Stomach (tissue), 4 donors: ENCODE measurements at regions not wholly inside any gene's neighbourhood (a gene's known extent, or its start where the extent isn't known, plus 50 kb on each side); places are given as distances from the start of the nearest gene placed in this dataset.

ENCODE experiments used
- CTCF ChIP-seq, 7 experiments: fragments of 450-650 bp in 4 of 7; fragments of 200-600 bp in 3 of 7; sonication (generic) in 3 of 7; IDR thresholded peaks; one replicate each; pipeline ENCODE4 v1.5.1; 2016 to 2019; ENCODE audit warnings: antibody characterized with exemption in 7 of 7, control low read depth in 2 of 7, mild to moderate bottlenecking in 1 of 7
- EP300 ChIP-seq: sonication (generic); formaldehyde crosslinking; IDR thresholded peaks from one replicate; pipeline ENCODE4 v1.6.1; 2017; ENCODE audit warnings: antibody characterized with exemption
- POLR2A ChIP-seq, 4 donors: fragments of 450-650 bp; IDR thresholded peaks; one replicate each; pipeline ENCODE4 v1.6.1; 2016; ENCODE audit warnings: antibody characterized with exemption in 4 of 4, control low read depth in 2 of 4, mild to moderate bottlenecking in 1 of 4, moderate library complexity in 1 of 4

DNA sequence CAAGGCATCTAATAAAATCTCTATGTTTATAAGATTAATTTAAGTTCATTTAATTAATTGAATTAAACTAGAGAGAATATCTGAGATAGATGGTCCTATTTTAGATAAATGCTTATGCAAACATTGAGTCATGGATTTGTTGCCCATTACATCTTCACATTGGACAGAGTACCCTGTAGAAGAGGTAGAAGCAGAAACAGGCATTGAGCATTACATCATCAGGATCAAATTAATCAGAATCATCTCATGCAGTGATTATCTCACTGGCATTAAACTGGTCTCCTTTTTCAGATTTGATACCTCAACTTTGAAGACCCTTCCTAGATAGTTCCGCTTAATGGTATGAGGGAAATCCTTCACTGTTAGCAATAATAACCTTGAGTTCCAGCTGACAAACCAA is 469.6 kb upstream of the VRK2 start:
- TF ChIP-seq POLR2A (IDR thresholded peaks at IDR 0.05) (no peak), CTCF (IDR thresholded peaks at IDR 0.05) (no peak), EP300 (no peak)
